ENCODE measurements at regions not wholly inside any gene's neighbourhood (a gene's known extent, or its start where the extent isn't known, plus 50 kb on each side); places are given as distances from the start of the nearest gene placed in this dataset.

DNA sequence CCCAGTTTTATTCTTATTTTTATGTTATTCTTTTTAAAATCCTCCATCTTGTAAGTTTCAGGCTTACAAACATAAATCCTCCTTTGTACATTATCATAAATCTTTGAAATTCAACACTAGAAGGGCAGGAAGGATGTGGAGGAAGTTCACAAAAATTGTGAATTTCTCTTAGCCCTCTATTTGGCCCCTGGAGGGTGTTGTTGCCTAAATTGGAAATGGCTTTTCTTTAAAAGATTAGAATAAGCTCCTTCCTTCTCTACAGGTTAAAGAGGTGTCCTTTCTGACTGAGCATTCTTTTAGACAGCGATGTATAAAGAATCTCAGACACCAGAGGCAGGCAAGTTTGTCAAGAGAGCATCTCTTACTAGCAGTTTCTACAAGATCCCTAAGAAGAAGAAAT is 391.7 kb upstream of the OR4E1 start:
- no peak for TF ChIP-seq CTCF (IDR thresholded peaks at IDR 0.05 in 2 of 3, conservative IDR thresholded peaks at IDR 0.05 in 1 of 3; ENCODE audit: borderline replicate concordance in 1 of 3, insufficient read depth in 1 of 3, low read depth in 2 of 3, low read length in 2 of 3)
- TF ChIP-seq EZH2phosphoT487 (IDR thresholded peaks at IDR 0.05; ENCODE audit: borderline replicate concordance), result no peak
- TF ChIP-seq, protein P1, sequence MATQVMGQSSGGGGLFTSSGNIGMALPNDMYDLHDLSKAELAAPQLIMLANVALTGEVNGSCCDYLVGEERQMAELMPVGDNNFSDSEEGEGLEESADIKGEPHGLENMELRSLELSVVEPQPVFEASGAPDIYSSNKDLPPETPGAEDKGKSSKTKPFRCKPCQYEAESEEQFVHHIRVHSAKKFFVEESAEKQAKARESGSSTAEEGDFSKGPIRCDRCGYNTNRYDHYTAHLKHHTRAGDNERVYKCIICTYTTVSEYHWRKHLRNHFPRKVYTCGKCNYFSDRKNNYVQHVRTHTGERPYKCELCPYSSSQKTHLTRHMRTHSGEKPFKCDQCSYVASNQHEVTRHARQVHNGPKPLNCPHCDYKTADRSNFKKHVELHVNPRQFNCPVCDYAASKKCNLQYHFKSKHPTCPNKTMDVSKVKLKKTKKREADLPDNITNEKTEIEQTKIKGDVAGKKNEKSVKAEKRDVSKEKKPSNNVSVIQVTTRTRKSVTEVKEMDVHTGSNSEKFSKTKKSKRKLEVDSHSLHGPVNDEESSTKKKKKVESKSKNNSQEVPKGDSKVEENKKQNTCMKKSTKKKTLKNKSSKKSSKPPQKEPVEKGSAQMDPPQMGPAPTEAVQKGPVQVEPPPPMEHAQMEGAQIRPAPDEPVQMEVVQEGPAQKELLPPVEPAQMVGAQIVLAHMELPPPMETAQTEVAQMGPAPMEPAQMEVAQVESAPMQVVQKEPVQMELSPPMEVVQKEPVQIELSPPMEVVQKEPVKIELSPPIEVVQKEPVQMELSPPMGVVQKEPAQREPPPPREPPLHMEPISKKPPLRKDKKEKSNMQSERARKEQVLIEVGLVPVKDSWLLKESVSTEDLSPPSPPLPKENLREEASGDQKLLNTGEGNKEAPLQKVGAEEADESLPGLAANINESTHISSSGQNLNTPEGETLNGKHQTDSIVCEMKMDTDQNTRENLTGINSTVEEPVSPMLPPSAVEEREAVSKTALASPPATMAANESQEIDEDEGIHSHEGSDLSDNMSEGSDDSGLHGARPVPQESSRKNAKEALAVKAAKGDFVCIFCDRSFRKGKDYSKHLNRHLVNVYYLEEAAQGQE (IDR thresholded peaks at IDR 0.05; ENCODE audit: low read depth), result no peak
- TF ChIP-seq POLR2A (IDR thresholded peaks at IDR 0.05; ENCODE audit: borderline replicate concordance, extremely low read depth, insufficient read depth, insufficient read length), result no peak
